Astrocyte (in vitro differentiated cells and primary cell): ENCODE measurements at regions not wholly inside any gene's neighbourhood (a gene's known extent, or its start where the extent isn't known, plus 50 kb on each side); places are given as distances from the start of the nearest gene placed in this dataset.

Source experiments
- CTCF ChIP-seq: IDR thresholded peaks from 2 replicates; pipeline ENCODE4 v1.5.1; 2011; ENCODE audit warnings: low read depth, mild to moderate bottlenecking, inconsistent platforms, low read length, moderate library complexity; ENCODE audit not compliant: insufficient read depth
- EZH2 ChIP-seq: IDR thresholded peaks from 2 replicates; pipeline ENCODE4 v1.6.1; 2012; ENCODE audit warnings: mild to moderate bottlenecking, low read length, inconsistent platforms; ENCODE audit not compliant: insufficient read depth

DNA sequence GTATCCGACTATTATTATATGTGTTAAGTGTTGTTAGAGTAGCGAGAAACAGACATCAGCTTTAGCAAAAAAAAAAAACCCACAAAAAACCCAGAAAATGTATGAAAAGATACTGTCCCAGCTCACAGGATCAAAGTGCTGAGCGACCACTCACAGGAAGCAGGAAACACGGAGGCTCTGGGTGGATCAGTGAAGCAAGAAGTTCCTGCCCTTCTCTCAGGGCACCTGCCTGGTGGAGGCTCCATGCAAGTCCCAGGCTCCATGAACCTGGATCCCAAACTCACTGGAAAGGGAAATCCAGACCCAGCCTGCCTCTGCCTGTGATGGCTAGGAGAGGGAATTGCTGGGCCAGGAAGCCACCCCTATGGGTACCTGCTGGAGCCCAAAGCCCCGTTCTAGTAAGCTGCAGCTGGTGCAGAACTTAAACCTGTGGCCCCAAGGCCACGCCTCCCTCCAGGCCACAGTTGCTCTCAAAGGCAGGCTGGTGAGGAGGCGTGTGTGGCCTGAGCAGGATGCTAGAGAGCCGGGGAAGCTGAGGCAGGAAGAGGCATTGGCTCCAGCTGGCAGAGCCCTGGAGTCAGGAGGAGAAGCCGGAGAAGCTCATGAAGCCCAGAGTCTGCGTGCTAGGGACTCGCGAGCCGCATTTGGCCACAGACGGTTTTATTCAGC, 63.5 kb upstream of the TAF1B start:
- TF ChIP-seq CTCF = no peak
- no peak for TF ChIP-seq EZH2
